ENCODE measurements at regions not wholly inside any gene's neighbourhood (a gene's known extent, or its start where the extent isn't known, plus 50 kb on each side); places are given as distances from the start of the nearest gene placed in this dataset.

- DNase-seq (ENCODE audit: low read depth): no peak
These were observed 119.7 kb downstream of the GDAP2 start for GRCh38 chr1:117809764-117810163.

GRCh38 chr1:117810553-117810952 lies 118.9 kb downstream of the GDAP2 start:
- DNase-seq (ENCODE audit: low read depth): no peak

GRCh38 chr1:117812869-117813511 lies 116.4 kb downstream of the GDAP2 start:
- DNase-seq (ENCODE audit: low read depth): no peak
